ENCODE measurements at regions not wholly inside any gene's neighbourhood (a gene's known extent, or its start where the extent isn't known, plus 50 kb on each side); places are given as distances from the start of the nearest gene placed in this dataset.

GRCh38 chr11:32032052-32032451 lies 58.8 kb upstream of the RCN1 start:
- no peaks in the 10 kb centered on the region for H3K9me2 ChIP-seq (replicated peaks; ENCODE audit: low read depth, low read length)
- H3F3A ChIP-seq (ENCODE audit: low read depth), result no peaks in the 10 kb centered on the region
- no peak overlapping the region for H3K4me3 ChIP-seq (ENCODE audit: low read length, poor library complexity, severe bottlenecking)
- H3K9me3 ChIP-seq (ENCODE audit: insufficient read depth, low read depth, low read length), result no peaks in the 10 kb centered on the region
- TF ChIP-seq CTCF (conservative IDR thresholded peaks at IDR 0.05; ENCODE audit: low read length), result no peak
- no peak for TF ChIP-seq EZH2phosphoT487 (IDR thresholded peaks at IDR 0.05; ENCODE audit: borderline replicate concordance)
- H3K79me2 ChIP-seq (ENCODE audit: insufficient read depth, low read length), result no peaks in the 10 kb centered on the region
- H4K20me1 ChIP-seq (ENCODE audit: insufficient read depth, low read length, poor library complexity, severe bottlenecking), result no peaks in the 10 kb centered on the region
- H3K4me2 ChIP-seq (ENCODE audit: low read depth, low read length, poor library complexity, severe bottlenecking), result no peak overlapping the region
- no peak overlapping the region for H3K9ac ChIP-seq (ENCODE audit: low read depth, low read length, poor library complexity, severe bottlenecking)
- no peaks in the 10 kb centered on the region for H3K4me1 ChIP-seq (ENCODE audit: insufficient read depth, low read length, poor library complexity, severe bottlenecking)
- H3K27me3 ChIP-seq (ENCODE audit: insufficient read depth, low read length, poor library complexity, severe bottlenecking), result no peaks in the 10 kb centered on the region
- H3K36me3 ChIP-seq (ENCODE audit: insufficient read depth, low read length), result no peaks in the 10 kb centered on the region
- no peak overlapping the region for H2AFZ ChIP-seq (ENCODE audit: low read length)

GRCh38 chr11:32030875-32031503 lies 59.9 kb upstream of the RCN1 start:
- H3K9me3 ChIP-seq (ENCODE audit: insufficient read depth, low read depth, low read length), result no peaks in the 10 kb centered on the region
- TF ChIP-seq CTCF (conservative IDR thresholded peaks at IDR 0.05; ENCODE audit: low read length), result no peak
- no peak for TF ChIP-seq EZH2phosphoT487 (IDR thresholded peaks at IDR 0.05; ENCODE audit: borderline replicate concordance)

GRCh38 chr11:32029721-32030120 lies 61.2 kb upstream of the RCN1 start:
- H3K27me3 ChIP-seq (ENCODE audit: insufficient read depth, low read length, poor library complexity, severe bottlenecking), result no peaks in the 10 kb centered on the region
- no peaks in the 10 kb centered on the region for H3K36me3 ChIP-seq (ENCODE audit: insufficient read depth, low read length)
- no peaks in the 10 kb centered on the region for H3K9me2 ChIP-seq (replicated peaks; ENCODE audit: low read depth, low read length)
- no peak overlapping the region for H3K4me3 ChIP-seq (ENCODE audit: low read length, poor library complexity, severe bottlenecking)
- H3F3A ChIP-seq (ENCODE audit: low read depth), result no peaks in the 10 kb centered on the region
- H3K9ac ChIP-seq (ENCODE audit: low read depth, low read length, poor library complexity, severe bottlenecking), result no peak overlapping the region
- no peaks in the 10 kb centered on the region for H3K4me1 ChIP-seq (ENCODE audit: insufficient read depth, low read length, poor library complexity, severe bottlenecking)
- H3K9me3 ChIP-seq (ENCODE audit: insufficient read depth, low read depth, low read length), result no peaks in the 10 kb centered on the region
- H3K4me2 ChIP-seq (ENCODE audit: low read depth, low read length, poor library complexity, severe bottlenecking), result no peak overlapping the region
- TF ChIP-seq CTCF (conservative IDR thresholded peaks at IDR 0.05; ENCODE audit: low read length), result no peak
- no peak for TF ChIP-seq EZH2phosphoT487 (IDR thresholded peaks at IDR 0.05; ENCODE audit: borderline replicate concordance)
- no peaks in the 10 kb centered on the region for H4K20me1 ChIP-seq (ENCODE audit: insufficient read depth, low read length, poor library complexity, severe bottlenecking)
- no peaks in the 10 kb centered on the region for H3K79me2 ChIP-seq (ENCODE audit: insufficient read depth, low read length)
- H2AFZ ChIP-seq (ENCODE audit: low read length), result no peak overlapping the region

More at GRCh38 chr11:32030875-32031503, 59.9 kb upstream of the RCN1 start:
- no peaks in the 10 kb centered on the region for H3F3A ChIP-seq (ENCODE audit: low read depth)
- H3K4me2 ChIP-seq (ENCODE audit: low read depth, low read length, poor library complexity, severe bottlenecking), result no peak overlapping the region
- no peaks in the 10 kb centered on the region for H3K27me3 ChIP-seq (ENCODE audit: insufficient read depth, low read length, poor library complexity, severe bottlenecking)
- no peak overlapping the region for H3K9ac ChIP-seq (ENCODE audit: low read depth, low read length, poor library complexity, severe bottlenecking)
- H2AFZ ChIP-seq (ENCODE audit: low read length), result no peak overlapping the region
- no peaks in the 10 kb centered on the region for H4K20me1 ChIP-seq (ENCODE audit: insufficient read depth, low read length, poor library complexity, severe bottlenecking)
- H3K9me2 ChIP-seq (replicated peaks; ENCODE audit: low read depth, low read length), result no peaks in the 10 kb centered on the region
- H3K79me2 ChIP-seq (ENCODE audit: insufficient read depth, low read length), result no peaks in the 10 kb centered on the region
- H3K4me3 ChIP-seq (ENCODE audit: low read length, poor library complexity, severe bottlenecking), result no peak overlapping the region
- H3K4me1 ChIP-seq (ENCODE audit: insufficient read depth, low read length, poor library complexity, severe bottlenecking), result no peaks in the 10 kb centered on the region
- H3K36me3 ChIP-seq (ENCODE audit: insufficient read depth, low read length), result no peaks in the 10 kb centered on the region

Data from Loucy (cell line).